HCT116 (cell line): ENCODE measurements at regions not wholly inside any gene's neighbourhood (a gene's known extent, or its start where the extent isn't known, plus 50 kb on each side); places are given as distances from the start of the nearest gene placed in this dataset.

Experiments used
- ATAC-seq: fragments of 200-7000 bp; cut with Tn5 transposase; 2 replicates; pipeline ENCODE4 v1.9.1; 2020; ENCODE audit warnings: mild to moderate bottlenecking, moderate library complexity
- BruUV-seq: library from RNA; stranded (reverse); fragments of 400-500 nt; replicated peaks from 2 replicates; lab custom pipeline; 2021; lab: Mats Ljungman, UMichigan
- CTCF ChIA-PET: fragments of 300-600 bp; sonication (Branson Sonifier 250); formaldehyde crosslinking; loops from one replicate; lab custom pipeline; 2021; ENCODE audit warnings: antibody characterized with exemption; lab: Charles Lee
- POLR2A ChIA-PET: fragments of 300-600, 350-600 bp; sonication (Branson Sonifier 250); formaldehyde crosslinking; loops from one replicate; lab custom pipeline; 2021; ENCODE audit warnings: antibody characterized with exemption; lab: Charles Lee
- RAD21 ChIA-PET, 2 experiments: fragments of 300-600 bp; sonication (Branson Sonifier 250); formaldehyde crosslinking; loops; one replicate each; lab custom pipeline; 2023; ENCODE audit warnings: low total read pairs in 2 of 2; ENCODE audit not compliant: uncharacterized antibody in 2 of 2, unreplicated experiment in 2 of 2, low non-redundant PET in 1 of 2; lab: Charles Lee
- DNase-seq: peaks from one replicate; pipeline ENCODE4 v3.0.0-alpha.2; 2010; ENCODE audit warnings: low read depth, low spot score
- H2AFZ ChIP-seq: fragments of 200-600 bp; shearing (Covaris generic), sonication (generic); 2 replicates; pipeline ENCODE4 v1.6.1; 2017; ENCODE audit warnings: low read depth, mixed run types, mixed read lengths, antibody characterized with exemption, low read length; ENCODE audit not compliant: poor library complexity, severe bottlenecking
- H3K27ac ChIP-seq: 2 replicates; pipeline ENCODE4 v1.5.1; 2012; ENCODE audit warnings: low read depth, low read length
- H3K27me3 ChIP-seq: fragments of 200-600 bp; sonication (generic); 2 replicates; pipeline ENCODE4 v1.6.1; 2016; ENCODE audit warnings: mixed run types, low read length, mixed read lengths; ENCODE audit not compliant: insufficient read depth
- H3K36me3 ChIP-seq, 2 experiments: fragments of 200-500 bp in 1 of 2; fragments of 200-600 bp in 1 of 2; sonication (Bioruptor generic) in 1 of 2; sonication (generic) in 1 of 2; 2 replicates each; pipeline versions ENCODE4 v1.5.1 to v1.6.1; 2014 to 2016; ENCODE audit warnings: low read length in 2 of 2, inconsistent platforms in 1 of 2, mixed read lengths in 1 of 2, mixed run types in 1 of 2; ENCODE audit not compliant: insufficient read depth in 2 of 2, control insufficient read depth in 1 of 2
- H3K4me1 ChIP-seq, 2 experiments: fragments of 200-600 bp in 1 of 2; sonication (generic) in 1 of 2; 2 replicates each; pipeline versions ENCODE4 v1.5.1 to v1.6.1; 2012 to 2017; ENCODE audit warnings: low read length in 2 of 2, inconsistent platforms in 1 of 2, mild to moderate bottlenecking in 1 of 2, mixed read lengths in 1 of 2, mixed run types in 1 of 2, moderate library complexity in 1 of 2; ENCODE audit not compliant: insufficient read depth in 2 of 2, control insufficient read depth in 1 of 2
- H3K4me2 ChIP-seq: fragments of 200-600 bp; sonication (generic); 2 replicates; pipeline ENCODE4 v1.6.1; 2017; ENCODE audit warnings: mixed run types, low read length, mixed read lengths
- H3K4me3 ChIP-seq, 2 experiments: fragments of 200-600 bp in 1 of 2; sonication (generic) in 1 of 2; replicated peaks in 1 of 2; 2 replicates each; pipeline ENCODE4 v1.5.1; 2011 to 2016; ENCODE audit warnings: low read length in 2 of 2, control low read depth in 1 of 2, low read depth in 1 of 2, mild to moderate bottlenecking in 1 of 2, mixed read lengths in 1 of 2, mixed run types in 1 of 2
- H3K79me2 ChIP-seq: fragments of 200-600 bp; sonication (generic); 2 replicates; pipeline ENCODE4 v1.6.1; 2017; ENCODE audit warnings: mild to moderate bottlenecking, mixed run types, low read length, moderate library complexity, mixed read lengths; ENCODE audit not compliant: insufficient read depth
- H3K9ac ChIP-seq: fragments of 200-600 bp; sonication (generic); 2 replicates; pipeline ENCODE4 v1.6.1; 2016; ENCODE audit warnings: low read length, mixed read lengths
- H3K9me2 ChIP-seq: fragments of 200-600 bp; sonication (generic), shearing (Covaris generic); 2 replicates; pipeline ENCODE4 v1.6.1; 2017; ENCODE audit warnings: mixed run types, mild to moderate bottlenecking, moderate library complexity; ENCODE audit not compliant: insufficient read depth
- H3K9me3 ChIP-seq, 2 experiments: fragments of 200-500 bp in 1 of 2; fragments of 200-600 bp in 1 of 2; sonication (Bioruptor generic) in 1 of 2; sonication (generic) in 1 of 2; 2 replicates each; pipeline ENCODE4 v1.6.1; 2014 to 2017; ENCODE audit warnings: low read length in 2 of 2, mixed read lengths in 2 of 2, inconsistent platforms in 1 of 2, low read depth in 1 of 2, mild to moderate bottlenecking in 1 of 2, mixed run types in 1 of 2, moderate library complexity in 1 of 2; ENCODE audit not compliant: control insufficient read depth in 1 of 2, insufficient read depth in 1 of 2
- H4K20me1 ChIP-seq: fragments of 200-600 bp; sonication (generic), shearing (Covaris generic); 2 replicates; pipeline ENCODE4 v1.6.1; 2017; ENCODE audit warnings: mixed run types, mild to moderate bottlenecking, moderate library complexity; ENCODE audit not compliant: insufficient read depth
- CTCF ChIP-seq, 3 experiments: fragments of 200-600 bp in 1 of 3; sonication (generic) in 1 of 3; IDR thresholded peaks in 2 of 3; conservative IDR thresholded peaks in 1 of 3; 2 replicates each; pipeline ENCODE4 v1.5.1; 2012 to 2017; ENCODE audit warnings: low read depth in 2 of 3, low read length in 2 of 3, antibody characterized with exemption in 1 of 3, borderline replicate concordance in 1 of 3, control low read depth in 1 of 3, mild to moderate bottlenecking in 1 of 3, mixed read lengths in 1 of 3, mixed run types in 1 of 3, moderate library complexity in 1 of 3; ENCODE audit not compliant: insufficient read depth in 1 of 3
- EGR1 ChIP-seq: IDR thresholded peaks from 2 replicates; pipeline ENCODE4 v1.6.1; 2012; ENCODE audit warnings: low read depth
- FOSL1 ChIP-seq: IDR thresholded peaks from 2 replicates; pipeline ENCODE4 v1.6.1; 2012; ENCODE audit warnings: low read depth
- JUND ChIP-seq: IDR thresholded peaks from 2 replicates; pipeline ENCODE4 v1.6.1; 2012
- MAX ChIP-seq: IDR thresholded peaks from 2 replicates; pipeline ENCODE4 v1.6.1; 2012
- REST ChIP-seq: IDR thresholded peaks from 2 replicates; pipeline ENCODE4 v1.6.1; 2012; ENCODE audit warnings: low read depth
- SP1 ChIP-seq: IDR thresholded peaks from 2 replicates; pipeline ENCODE4 v1.6.1; 2012; ENCODE audit warnings: low read depth
- SRF ChIP-seq: IDR thresholded peaks from 2 replicates; pipeline ENCODE4 v1.6.1; 2012; ENCODE audit warnings: low read depth
- ZBTB33 ChIP-seq: IDR thresholded peaks from 2 replicates; pipeline ENCODE4 v1.6.1; 2011; ENCODE audit warnings: mild to moderate bottlenecking, low read length, moderate library complexity; ENCODE audit not compliant: insufficient replicate concordance; ENCODE audit errors: extremely low read depth
- intact Hi-C: fragments of 100-400 bp; cut with micrococcal nuclease; formaldehyde crosslinking; loops from 2 replicates; pipeline ENCODE4 v1.10.0; 2022

- Histone ChIP-seq H4K20me1 (no peaks in the 10 kb centered on the region), H3K4me3 (no peak overlapping the region), H3K27me3 (no peaks in the 10 kb centered on the region), H3K4me2 (no peak overlapping the region), H3K79me2 (no peaks in the 10 kb centered on the region), H3K4me1 (no peaks in the 10 kb centered on the region; a peak in 1 of 4 replicates), H3K9me2 (no peaks in the 10 kb centered on the region), H2AFZ (no peak overlapping the region), H3K9ac (no peak overlapping the region), H3K9me3 (0 out of 4 replicates have a peak, but pooled peaks cover 0 to 4% of the 10 kb centered on the region in 2 experiments), H3K36me3 (no peaks in the 10 kb centered on the region), H3K27ac (no peak overlapping the region)
- no peak for ATAC-seq
- no peak for DNase-seq
- TF ChIP-seq JUND, result no peak
- no peak for TF ChIP-seq SRF
- no peak for TF ChIP-seq ZBTB33
- TF ChIP-seq SP1, result no peak
- no peak for TF ChIP-seq EGR1
- no peak for TF ChIP-seq MAX
- TF ChIP-seq FOSL1, result no peak
- no peak for TF ChIP-seq REST
- TF ChIP-seq CTCF (IDR thresholded peaks at IDR 0.05 in 2 of 3, conservative IDR thresholded peaks at IDR 0.05 in 1 of 3; ENCODE audit: borderline replicate concordance in 1 of 3, insufficient read depth in 1 of 3, low read depth in 2 of 3, low read length in 2 of 3), result no peak
- RAD21 ChIA-PET, result no interaction called here
- intact Hi-C loops, result no loop called here
- POLR2A ChIA-PET, result no interaction called here
- no TSS peak for BruUV-seq
- CTCF ChIA-PET, result no interaction called here
Measured at GRCh38 chr6:165899611-165900010, 236.6 kb upstream of the PDE10A start.
